ENCODE measurements at regions not wholly inside any gene's neighbourhood (a gene's known extent, or its start where the extent isn't known, plus 50 kb on each side); places are given as distances from the start of the nearest gene placed in this dataset.

- TF ChIP-seq, protein P1, sequence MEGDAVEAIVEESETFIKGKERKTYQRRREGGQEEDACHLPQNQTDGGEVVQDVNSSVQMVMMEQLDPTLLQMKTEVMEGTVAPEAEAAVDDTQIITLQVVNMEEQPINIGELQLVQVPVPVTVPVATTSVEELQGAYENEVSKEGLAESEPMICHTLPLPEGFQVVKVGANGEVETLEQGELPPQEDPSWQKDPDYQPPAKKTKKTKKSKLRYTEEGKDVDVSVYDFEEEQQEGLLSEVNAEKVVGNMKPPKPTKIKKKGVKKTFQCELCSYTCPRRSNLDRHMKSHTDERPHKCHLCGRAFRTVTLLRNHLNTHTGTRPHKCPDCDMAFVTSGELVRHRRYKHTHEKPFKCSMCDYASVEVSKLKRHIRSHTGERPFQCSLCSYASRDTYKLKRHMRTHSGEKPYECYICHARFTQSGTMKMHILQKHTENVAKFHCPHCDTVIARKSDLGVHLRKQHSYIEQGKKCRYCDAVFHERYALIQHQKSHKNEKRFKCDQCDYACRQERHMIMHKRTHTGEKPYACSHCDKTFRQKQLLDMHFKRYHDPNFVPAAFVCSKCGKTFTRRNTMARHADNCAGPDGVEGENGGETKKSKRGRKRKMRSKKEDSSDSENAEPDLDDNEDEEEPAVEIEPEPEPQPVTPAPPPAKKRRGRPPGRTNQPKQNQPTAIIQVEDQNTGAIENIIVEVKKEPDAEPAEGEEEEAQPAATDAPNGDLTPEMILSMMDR (IDR thresholded peaks at IDR 0.05; ENCODE audit: low read depth, low read length, poor library complexity, severe bottlenecking), result no peak
- no peak for TF ChIP-seq EZH2phosphoT487 (IDR thresholded peaks at IDR 0.05; ENCODE audit: borderline replicate concordance, low read length)
Observed at GRCh38 chr22:48707763-48708557, 1119.7 kb downstream of the BRD1 start.
